GM19455 (cell line): ENCODE measurements at regions not wholly inside any gene's neighbourhood (a gene's known extent, or its start where the extent isn't known, plus 50 kb on each side); places are given as distances from the start of the nearest gene placed in this dataset.
"Not testable (repeated sequence)": the region's sequence is repeated elsewhere in the genome, so short reads cannot be mapped to it uniquely, and the experiment has no call there.

Experiments used
- ATAC-seq: cut with Tn5 transposase; IDR thresholded peaks from one replicate; pipeline ENCODE4 v1.9.1; 2021; ENCODE audit not compliant: unreplicated experiment

DNA sequence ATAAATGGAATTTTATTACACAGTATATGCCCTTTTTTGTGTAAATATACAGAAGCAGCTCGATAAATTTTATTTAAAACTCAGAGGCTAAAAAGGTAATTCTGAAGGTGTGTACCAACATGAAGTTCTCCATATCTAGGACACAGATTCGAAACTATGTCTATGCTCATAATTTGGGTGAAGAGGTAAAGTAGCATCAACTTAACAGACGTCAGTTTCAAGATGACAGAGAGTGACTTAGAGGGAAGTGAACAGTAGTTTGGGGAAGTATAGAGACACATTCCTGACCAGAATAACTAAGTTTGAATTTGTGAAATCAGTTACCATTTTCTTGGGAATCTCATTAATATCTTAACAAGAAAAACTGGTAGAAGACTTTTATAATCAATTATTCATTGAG lies 2493.3 kb downstream of the ARAP2 start:
- ATAC-seq: no peak

DNA sequence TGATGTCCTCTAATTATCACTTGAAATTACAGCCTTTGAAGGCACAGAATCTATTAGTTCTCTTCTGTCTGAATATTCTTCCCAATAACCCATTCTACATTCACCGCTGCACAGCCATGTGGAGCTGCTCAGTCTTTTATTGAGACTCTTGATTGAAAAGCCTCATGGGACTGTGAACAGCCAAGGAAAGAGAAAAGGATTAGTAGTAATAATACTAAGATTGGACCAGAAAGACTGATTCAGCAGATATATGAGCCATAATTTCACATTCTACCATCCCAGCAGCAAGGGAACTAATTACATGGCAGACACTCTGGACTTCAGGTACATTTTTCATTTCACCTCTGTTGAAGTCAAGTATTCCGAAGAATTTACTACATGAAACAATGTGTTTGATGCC lies 2471.7 kb downstream of the ARAP2 start:
- ATAC-seq: no peak

DNA sequence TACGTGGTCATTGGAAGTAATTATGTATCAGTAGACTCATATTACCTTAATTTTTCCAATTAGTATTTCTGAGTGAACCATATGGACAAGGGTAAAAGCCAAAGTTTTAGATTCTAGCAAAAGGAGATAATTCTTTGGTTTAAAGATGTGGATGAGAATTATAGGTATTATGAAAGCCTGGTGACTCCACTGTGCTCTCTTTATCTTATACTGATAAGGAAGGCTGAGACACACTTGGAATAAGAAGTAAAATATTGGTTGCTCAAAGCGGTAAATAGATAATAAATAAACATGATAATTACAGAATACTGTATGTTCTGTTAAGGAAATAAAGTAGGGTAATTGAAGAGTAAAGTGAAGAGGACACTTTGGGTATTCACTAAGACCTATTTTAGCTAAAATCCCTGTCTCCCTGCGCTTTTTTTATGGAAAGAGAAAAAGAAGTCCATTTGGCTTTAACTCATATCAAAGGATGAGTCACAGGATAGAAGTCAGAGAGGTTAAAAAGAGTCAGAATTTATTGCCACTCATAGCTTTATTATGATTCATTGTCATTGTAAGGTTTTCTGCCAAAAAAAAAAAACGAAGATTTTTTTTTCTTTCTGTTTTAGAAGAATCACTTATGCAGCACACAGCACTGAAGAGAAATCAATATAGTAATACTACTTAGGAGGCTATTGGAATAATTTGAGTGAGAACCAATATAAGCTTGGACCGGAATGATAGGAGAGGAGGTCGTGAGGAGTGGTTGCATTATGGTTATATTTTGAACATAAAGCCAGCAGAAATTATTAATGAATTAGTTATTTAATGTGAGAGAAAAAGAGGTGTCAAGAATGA lies 2463.1 kb downstream of the ARAP2 start:
- no peak for ATAC-seq

DNA sequence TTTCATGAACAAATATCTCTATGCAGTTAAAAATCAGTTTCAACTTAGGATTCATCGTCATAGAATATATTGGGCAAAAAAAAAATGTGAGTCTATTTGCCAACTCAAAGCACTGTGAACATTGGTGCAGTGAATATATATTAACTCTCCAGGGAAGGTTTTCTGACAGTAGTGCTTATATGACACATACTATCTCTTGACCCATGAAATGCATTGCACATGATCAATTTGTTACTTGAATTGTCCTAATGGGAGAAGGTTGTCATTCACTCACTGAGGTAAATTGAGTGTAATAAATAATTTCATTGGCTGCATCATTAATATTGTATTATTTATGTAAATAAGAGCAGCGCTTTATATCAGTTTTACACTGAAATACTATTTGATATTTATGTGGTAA lies 2458.5 kb downstream of the ARAP2 start:
- no peak for ATAC-seq

DNA sequence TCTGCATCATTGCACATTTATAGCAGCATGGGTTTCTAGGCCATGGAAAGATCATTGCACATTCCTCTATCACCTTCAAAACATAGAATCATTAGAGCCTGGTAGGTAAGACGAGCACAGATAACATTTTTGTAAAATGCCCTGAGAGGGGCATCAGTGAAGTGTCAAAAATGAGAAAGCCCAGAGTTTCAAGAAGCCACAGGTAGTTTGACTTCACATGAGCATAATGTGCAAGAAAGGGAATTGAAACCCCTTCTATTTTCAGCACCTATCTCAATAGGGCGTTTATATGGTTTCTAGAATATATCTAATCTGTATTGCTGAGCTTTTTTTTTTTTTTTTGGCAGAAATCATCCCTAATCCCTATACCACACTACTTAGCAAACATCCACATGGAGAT lies 2441.7 kb downstream of the ARAP2 start:
- peak; percentile 57 for ATAC-seq

DNA sequence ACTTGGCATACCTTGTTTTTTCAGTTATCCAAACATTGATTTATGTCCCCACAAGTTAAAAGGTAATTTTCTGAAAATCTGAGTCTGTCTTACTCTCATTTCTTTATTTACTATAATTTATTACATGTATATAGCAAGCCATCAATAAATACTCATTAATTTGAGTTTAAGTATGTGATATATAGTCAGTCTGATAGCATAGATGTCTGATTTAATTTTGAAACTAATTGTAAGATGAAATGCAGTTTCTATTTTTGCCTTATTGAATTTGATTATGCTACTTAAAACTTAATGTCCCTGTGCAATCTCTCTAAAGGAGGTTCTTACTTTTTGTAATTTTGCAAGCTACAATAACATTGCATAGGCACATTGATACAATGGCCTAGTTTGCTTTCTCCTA lies 2418.6 kb downstream of the ARAP2 start:
- ATAC-seq: no peak

DNA sequence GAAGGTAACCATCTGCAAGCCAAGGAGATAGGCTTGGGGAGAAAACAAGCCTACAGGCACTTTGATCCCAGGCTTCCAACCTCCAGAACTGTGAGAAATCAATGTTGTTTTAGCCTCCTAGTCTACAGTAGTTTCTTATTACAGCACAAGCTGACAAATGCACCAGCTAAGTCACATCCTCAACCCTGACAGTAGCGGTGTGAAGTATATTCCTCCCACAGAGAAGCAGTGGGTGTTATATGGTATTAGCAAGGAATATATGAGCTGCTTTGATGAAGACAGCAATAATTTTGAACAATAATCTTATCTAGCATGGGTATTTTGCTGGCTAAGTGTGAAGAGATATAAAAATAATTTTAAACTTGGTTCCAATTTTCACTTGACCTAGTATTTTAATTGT lies 2415.0 kb downstream of the ARAP2 start:
- not testable (repeated sequence) for ATAC-seq

DNA sequence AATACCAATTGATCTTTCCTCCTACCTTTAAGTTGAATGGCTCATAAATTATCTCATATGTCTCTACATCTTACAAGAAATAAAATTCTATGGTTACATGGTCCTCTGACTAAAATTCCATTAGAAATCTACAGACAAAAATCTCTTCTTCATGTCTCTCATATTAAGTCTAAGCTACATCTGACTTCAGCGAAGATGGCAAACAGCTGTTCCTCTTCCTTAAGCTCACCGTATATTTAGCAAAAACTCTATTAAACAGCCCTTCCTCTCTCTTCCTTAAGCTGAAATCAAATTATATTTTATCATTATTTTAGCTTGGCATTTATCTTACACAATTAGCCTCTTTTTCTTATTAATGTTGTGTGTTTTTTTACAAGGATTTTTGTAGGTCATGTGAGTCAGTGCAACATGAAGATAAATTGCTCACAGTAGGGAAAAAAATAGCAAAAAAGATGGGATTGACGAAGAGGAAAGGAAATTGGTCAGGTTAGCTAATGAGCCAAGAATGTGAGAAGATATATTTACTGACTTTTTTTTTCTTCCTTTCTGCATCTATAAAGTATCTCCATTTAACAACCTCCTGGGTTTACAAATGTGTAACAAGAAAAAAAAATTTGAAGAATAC lies 2412.8 kb downstream of the ARAP2 start:
- no peak for ATAC-seq

DNA sequence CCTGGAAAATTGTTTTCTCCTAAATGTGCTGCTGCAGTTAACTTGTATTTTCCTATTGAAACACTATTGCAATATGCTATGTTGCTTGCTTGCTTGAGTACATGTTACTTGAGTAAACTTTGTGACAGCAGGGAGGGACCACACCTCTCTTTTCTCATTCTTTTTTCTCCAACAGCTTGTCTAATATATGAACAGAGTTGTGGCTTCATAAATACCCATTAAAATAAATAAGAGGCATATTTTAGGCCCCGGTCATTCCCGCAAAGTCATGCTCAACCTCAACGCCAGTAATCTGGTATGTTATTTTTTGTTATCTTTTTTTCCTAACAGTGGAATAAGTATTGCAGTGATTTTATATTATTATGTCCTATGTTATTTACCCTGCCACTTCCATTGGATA lies 2408.6 kb downstream of the ARAP2 start:
- not testable (repeated sequence) for ATAC-seq

DNA sequence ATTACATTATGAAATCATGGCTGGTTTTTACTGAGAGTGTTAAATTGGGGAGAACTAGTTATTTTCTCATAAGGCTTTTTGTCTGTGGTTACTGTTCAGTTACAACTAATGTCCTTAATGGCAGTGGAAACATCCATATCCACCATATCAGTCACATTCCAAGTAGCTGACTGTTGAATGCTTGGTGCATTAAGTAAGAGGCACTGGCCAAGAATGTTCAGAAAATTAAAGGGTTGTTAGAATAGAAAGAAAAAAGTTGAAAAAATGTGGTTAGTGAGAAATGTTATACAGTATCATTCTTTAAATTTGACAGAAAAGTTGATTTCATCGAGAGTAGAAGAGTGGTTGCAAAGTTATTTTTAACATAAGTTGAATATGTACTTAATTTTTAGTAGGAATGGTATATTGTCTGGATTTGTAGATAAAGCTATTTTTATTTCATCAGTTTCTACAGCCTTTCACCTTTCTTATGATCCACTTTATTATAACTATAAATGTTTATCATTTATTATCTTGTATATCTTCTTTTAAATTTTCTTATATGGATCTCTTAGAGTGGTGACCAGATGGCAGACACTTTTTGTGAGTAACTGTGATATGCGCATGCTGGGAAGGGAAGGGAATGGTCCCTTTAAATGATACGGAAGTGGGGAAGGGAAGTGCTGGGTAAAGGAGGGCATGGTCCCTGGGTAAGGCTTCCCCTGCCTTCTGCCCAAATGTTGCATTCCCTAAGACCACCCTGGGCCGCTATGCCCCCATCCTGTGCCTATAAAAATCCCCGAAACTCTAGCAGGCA lies 2407.1 kb downstream of the ARAP2 start:
- no peak for ATAC-seq

DNA sequence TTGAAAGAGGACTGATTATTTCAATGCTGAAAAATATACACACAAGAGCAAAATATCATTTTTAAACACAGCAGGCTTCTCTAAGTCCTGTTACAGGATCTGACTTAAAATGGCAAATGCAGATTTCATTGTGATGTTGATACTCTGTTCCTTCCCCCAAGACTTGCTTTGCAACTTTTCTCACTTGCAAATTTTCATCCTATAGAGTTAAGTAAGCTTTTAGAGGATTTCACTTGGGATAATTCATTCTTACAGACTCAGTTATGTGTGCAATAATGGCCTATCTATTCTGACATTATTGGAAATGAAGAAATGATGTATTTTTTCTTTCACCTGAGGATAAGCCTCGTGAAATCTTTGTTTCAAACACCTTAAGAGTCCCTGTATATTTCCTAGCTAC lies 2403.2 kb downstream of the ARAP2 start:
- no peak for ATAC-seq

DNA sequence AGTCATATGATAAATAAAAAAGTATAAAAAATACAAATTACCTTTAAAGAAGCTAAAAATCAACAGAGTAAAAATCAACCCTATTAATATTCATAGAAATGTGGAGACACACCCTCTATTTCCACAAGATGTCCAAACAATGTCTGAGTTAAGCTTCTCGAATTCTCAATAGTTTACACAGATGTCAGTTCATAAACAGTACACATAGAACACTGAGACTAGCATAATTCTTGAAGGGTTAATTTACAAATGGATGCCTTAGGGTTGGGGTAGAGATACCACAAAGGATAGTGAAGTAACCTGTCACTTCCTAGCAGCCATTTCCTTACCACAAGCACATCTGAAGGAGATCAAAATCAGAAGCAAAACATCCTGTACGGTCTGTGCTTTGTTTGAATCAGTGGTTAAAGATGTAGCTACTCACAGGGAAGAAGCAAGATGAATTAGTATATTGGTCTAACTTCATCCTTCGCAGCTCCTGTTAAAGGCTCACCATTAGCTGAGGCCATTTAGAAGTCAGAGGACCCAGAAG lies 2393.9 kb downstream of the ARAP2 start:
- ATAC-seq: no peak

DNA sequence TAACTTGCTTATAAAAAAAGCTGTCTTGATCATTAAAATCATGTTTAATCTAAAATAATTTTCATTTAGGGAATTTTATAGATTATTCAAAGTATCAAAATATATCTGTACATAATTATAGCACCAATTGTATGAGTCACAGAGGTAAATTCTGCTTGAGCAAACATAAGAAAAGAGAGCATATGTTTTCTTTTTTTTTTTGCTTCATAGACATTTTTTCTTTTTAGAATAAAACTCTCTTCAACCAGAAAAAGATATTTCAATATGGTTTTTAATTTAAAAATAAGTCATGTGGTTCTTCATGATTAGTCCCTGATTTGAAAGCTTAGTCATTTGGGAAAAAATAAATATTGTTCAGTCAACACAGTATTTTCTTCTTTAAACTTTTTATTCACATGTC lies 2390.6 kb downstream of the ARAP2 start:
- not testable (repeated sequence) for ATAC-seq

DNA sequence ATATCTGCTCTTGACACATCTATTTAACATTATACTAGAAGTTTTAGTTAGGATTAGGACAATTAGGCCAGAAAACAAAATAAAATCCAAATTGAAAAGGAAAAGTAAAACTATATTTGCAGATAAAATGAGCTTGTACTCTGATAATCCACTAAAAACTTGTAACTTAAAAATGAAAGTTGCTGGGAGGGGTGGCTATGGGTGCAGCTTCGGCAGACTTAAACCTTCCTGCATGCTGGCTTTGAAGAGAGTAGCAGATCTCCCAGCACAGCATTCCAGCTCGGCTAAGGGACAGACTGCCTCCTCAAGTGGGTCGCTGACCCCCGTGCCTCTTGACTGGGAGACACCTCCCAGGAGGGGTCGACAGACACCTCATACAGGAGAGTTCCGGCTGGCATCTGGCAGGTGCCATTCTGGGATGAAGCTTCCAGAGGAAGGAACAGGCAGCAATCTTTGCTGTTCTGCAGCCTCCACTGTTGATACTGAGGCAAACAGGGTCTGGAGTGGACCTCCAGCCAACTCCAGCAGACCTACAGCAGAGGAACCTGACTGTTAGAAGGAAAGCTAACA lies 2379.9 kb downstream of the ARAP2 start:
- ATAC-seq: no peak

DNA sequence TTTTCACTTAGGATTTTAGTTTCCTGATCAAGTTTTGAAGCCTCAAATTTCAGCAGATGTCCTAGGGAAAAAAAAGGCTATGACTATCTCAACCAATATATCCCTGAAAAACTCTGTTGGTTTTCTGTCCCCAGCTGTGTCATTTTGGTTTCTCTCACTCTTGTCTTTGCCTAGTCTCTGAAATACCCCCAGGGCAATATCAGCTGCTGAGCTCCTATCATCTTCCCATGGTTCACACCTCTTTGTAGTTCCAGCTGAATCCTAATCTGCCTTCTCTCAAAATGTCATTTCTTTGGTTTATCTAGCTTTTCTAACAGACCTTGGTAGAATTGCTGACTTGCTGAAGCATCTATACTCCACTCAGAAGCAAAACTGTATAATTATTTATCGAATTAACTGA lies 2370.5 kb downstream of the ARAP2 start:
- ATAC-seq: no peak

DNA sequence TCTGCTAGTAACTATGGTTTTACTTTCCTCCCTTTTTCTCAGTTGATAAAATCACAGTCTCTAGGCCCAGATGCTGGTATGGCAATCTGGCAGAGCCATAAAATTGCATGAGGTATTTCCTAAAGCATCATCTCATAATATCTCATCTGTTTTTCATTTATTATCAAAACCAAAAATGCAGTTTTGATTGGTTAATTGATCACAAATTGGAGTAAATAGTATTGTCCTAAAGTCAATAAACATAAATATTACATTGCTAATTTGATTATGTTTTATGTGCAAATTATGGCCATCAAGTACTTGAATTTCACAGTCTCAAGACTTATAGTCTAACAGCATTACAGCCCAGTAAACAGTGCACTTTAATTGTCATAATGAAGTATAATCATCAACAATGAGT lies 2365.6 kb downstream of the ARAP2 start:
- no peak for ATAC-seq

DNA sequence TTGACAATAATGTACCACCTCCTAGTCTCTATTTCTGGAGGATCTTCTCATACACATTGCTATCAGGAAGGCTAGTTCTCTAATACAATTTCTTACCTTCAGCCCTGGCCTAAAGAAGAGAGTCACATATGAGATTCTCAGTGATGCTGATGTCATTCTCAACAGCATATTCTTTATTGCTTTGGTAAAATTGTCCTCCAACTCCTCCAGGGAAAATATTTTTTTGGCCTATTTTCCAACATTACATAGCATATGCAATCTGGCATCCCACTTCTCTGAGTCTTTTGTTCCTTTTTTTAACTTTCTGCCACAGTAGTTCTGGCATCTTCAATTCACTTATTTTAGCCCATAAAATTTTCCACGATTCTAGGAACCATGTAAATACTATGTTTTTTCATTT lies 2363.1 kb downstream of the ARAP2 start:
- no peak for ATAC-seq

DNA sequence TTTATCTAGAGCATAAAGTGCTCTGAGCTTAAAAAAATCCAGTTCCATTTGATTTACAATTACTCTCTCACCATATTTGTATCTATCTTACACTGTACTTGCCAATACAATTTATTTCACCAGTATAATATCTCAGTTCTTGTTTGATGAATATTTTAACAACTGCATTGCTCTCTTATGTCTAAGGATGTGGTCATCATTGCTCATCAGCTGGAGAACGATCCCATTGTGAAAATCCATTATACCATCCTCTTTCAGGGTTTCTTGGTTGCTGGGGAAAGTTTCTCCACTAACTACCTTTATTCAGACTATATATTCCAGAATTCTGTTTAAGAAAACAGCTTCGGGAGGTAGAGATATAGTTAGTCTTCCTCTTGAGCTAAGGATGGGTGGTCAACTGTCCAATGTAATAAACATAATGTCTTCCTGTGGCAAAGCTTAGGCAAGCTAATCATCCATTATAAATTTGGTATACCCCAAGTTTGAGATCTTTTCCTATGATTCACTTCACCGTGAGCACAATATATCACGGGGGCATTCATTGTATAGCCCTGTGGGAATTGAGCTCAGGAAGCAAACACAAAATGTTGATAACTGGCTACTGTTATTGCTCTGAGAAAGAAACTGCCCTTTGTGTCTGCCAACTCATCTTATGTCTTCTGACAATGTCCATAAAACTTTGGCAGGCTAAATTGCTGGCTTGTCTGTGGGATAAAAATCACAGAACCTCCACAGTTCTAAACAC lies 2361.9 kb downstream of the ARAP2 start:
- no peak for ATAC-seq

DNA sequence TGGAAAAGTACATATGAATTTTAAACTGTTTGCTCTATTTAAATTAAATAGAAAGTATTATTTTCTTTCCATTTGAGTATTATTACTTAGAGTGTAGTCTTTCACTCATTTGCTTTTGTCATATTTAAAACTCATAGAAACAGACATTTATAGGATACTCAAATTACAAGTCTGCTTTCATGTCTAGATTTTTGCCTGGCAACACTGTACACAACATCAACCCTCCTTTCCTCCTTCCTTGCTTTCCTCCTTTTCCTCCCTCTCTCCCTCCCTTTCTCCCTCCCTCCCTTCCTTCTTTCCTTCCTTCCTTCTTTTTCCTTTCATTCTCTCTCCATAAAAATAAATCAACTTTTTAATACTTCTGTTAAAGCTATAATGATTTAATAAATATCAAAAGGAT lies 2361.2 kb downstream of the ARAP2 start:
- no peak for ATAC-seq

DNA sequence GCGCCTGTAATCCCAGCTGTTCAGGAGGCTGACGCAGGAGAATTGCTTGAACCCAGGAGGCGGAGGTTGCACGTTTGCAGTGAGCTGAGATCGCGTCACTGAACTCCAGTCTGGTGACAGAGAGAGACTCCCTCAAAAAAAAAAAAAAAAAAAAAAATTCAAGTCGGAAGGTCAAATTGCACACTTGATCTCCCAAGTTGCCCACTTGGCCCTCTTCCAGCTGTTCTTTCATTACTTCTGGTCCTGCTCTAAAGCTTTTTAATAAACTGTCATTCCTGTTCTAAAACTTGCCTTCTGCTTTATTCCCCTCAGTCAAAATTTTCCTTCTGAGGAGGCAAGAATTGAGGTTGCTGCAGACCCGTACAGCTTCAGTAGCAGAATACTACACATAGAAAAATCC lies 2358.0 kb downstream of the ARAP2 start:
- ATAC-seq: no peak

DNA sequence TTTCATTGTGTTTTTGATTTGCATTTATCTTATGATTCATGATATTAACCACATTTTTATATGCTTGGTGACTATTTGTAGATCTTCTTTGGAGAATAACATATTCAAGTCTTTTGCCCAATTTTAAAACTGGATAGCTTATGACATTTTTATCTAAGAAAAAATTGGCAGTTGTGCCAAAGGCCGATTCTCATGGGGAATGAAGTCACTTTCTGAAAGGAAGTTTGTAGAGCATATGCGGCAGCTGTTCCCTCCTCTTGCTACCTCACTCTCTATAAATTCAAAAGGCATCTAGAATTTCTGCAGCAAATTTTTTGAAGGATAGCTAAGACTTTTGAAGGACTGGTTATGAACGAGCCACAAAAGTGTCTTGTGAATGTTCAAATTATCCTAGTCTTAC lies 2353.5 kb downstream of the ARAP2 start:
- no peak for ATAC-seq
